Gastrocnemius medialis (tissue), 4 donors: ENCODE measurements at regions not wholly inside any gene's neighbourhood (a gene's known extent, or its start where the extent isn't known, plus 50 kb on each side); places are given as distances from the start of the nearest gene placed in this dataset.

Source experiments
- POLR2A ChIP-seq, 2 donors: fragments of 450-650 bp; IDR thresholded peaks; one replicate each; pipeline ENCODE4 v1.6.1; 2017; ENCODE audit warnings: antibody characterized with exemption in 2 of 2, mild to moderate bottlenecking in 2 of 2, moderate library complexity in 2 of 2
- TF ChIP-seq, protein P1 (sequence below), 5 experiments: fragments of 450-650 bp in 3 of 5; fragments of 200-600 bp in 2 of 5; sonication (generic) in 2 of 5; IDR thresholded peaks in 4 of 5; conservative IDR thresholded peaks in 1 of 5; 1 replicate in 4 of 5; 2 replicates in 1 of 5; pipeline ENCODE4 v1.5.1; 2016 to 2019; ENCODE audit warnings: antibody characterized with exemption in 5 of 5, mild to moderate bottlenecking in 3 of 5, moderate library complexity in 3 of 5

DNA sequence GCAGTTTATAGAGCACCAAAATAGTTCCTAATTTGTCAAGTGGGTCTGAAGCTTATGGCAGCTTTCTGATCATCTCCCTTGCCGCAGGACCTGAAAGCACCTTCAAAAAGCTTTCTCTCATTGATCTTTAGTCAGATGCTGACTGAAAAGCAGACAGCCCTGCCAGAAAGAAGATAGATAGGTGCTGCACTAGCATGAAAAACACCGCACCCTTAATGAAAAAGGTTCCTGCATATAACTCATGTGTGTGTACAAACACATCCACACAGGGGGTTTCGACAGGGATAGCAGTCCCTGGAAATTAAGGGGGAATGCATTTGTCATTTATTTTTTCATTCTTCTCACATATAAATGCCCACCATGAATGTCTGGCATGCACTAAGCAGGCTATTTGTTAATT is 361.7 kb upstream of the SNX7 start:
- TF ChIP-seq, protein P1, sequence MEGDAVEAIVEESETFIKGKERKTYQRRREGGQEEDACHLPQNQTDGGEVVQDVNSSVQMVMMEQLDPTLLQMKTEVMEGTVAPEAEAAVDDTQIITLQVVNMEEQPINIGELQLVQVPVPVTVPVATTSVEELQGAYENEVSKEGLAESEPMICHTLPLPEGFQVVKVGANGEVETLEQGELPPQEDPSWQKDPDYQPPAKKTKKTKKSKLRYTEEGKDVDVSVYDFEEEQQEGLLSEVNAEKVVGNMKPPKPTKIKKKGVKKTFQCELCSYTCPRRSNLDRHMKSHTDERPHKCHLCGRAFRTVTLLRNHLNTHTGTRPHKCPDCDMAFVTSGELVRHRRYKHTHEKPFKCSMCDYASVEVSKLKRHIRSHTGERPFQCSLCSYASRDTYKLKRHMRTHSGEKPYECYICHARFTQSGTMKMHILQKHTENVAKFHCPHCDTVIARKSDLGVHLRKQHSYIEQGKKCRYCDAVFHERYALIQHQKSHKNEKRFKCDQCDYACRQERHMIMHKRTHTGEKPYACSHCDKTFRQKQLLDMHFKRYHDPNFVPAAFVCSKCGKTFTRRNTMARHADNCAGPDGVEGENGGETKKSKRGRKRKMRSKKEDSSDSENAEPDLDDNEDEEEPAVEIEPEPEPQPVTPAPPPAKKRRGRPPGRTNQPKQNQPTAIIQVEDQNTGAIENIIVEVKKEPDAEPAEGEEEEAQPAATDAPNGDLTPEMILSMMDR (IDR thresholded peaks at IDR 0.05 in 4 of 5, conservative IDR thresholded peaks at IDR 0.05 in 1 of 5) = no peak
- TF ChIP-seq POLR2A (IDR thresholded peaks at IDR 0.05) = no peak
